NCI-H1436 (cell line): ENCODE measurements at regions not wholly inside any gene's neighbourhood (a gene's known extent, or its start where the extent isn't known, plus 50 kb on each side); places are given as distances from the start of the nearest gene placed in this dataset.
"Not testable (repeated sequence)": the region's sequence is repeated elsewhere in the genome, so short reads cannot be mapped to it uniquely, and the experiment has no call there.

Experiments
- DNase-seq: peaks from one replicate; lab custom pipeline; 2025; lab: John Stamatoyannopoulos, UW

- DNase-seq = no peak
Measured at GRCh38 chr4:127217586-127218229, 415.0 kb upstream of the INTU start.

- no peak for DNase-seq
Measured at GRCh38 chr4:127219232-127219631, 413.5 kb upstream of the INTU start.

DNA sequence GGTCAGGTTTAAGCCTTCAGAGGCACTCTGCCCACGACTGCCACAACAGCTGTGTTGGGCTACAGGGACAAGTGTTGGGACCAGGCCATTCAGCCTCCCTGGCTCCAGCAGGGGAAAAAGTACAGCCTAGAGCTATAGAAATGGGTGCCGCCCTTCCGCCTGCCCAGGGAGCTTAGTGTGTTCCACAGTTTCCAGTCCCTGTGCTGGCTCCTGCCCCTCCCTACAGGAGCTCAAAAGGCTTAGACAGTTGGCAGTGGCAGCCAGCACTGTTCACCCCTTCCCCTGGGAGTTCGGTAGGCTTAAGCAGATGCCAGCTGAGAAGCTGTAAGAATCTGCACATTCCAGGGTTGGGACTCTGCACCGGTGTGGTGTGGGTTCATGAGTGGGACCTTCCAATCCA lies 408.2 kb upstream of the INTU start:
- no peak for DNase-seq

DNA sequence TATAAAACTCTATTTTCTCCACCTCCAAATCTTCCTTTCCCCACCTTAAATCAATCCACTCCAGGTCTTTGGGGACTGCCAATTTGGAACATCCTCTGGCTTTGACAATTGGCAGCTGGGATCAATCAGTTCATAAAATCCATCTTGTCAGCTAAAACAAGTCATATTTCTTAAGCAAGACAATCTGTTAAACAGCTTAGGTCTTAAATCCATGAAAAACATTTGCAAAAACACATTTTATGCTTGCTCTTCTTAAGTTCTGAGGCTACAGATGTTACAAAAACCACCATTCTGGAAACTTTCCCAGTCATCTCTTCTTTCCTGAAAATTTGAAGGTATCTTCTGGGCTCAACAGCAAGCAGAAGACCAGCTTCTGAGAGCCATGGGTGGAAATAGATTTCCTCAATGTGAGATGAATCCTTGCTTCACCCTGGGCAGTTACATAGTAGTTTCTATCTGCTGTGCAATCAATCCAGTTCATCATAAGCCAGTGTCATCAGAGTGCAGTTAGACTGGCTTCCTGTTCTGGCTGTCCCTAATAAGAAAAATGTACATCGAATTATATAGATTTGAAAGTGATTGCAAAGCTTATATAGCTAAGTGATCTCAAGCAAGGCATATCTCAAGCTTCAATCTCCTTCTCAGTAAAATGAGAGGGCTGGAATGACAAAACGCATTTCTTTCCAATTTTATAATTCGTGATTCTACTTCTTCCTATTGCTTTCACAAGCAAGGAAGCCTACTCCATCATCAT lies 402.7 kb upstream of the INTU start:
- DNase-seq = no peak

DNA sequence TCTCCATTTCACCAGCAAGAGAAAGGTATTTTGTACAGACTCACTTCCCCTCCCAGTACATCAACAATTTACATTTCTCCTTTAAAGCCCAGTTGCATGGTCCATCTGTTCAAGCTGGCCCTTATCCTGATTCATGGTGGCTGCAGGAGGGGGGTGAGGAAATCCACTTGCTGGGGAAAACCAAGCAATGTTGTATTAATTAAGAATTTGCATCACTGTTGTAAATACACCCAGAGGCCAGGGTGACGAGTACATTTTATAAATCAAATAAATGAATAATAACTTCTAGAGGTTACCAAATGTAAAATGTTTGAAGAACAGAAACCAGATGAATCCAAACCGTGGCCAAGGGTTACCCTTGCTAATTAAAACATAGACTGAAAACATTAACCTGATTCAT lies 395.9 kb upstream of the INTU start:
- DNase-seq = no peak

DNA sequence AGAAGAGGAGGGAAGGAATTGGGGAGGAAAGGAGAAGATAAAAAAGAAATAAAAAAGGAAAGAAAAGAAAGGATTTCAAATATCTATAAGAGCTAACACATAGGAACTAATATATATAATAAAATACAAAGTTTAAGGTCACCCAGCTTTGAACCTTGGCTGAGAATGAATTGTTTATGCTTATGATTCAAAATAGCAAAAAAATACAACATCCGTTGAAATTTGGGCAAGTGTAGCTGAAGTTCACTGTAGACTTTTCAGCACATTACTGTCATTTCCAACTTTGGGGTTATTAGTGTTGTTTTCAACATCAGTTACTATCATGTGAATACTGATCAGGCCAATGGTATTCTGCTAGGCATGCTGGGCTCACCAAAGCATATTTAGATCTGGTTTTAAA lies 395.2 kb upstream of the INTU start:
- no peak for DNase-seq

DNA sequence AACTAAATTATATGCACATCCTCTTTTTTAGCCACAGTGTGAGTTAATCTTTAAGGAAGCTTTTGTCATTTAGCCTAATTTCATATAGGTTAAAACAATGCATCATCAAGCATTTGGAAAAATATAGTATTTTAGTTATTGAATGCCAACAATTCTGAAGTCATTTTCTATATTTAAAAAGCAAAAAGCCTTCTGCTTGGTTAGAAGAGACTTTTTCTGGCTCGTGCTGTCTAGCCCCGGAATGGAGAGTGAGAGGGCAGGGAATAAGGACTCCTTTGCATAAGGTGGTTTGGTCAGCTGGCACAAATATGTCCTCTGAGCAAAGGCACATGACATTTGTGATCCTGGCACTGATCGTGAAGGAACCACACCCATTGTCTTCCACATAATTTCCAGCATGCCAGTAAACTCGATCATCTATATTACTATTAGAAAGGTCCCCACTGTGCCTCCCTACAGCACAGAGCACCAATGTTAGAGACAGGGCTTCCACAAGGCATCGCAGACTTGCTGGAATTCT lies 393.7 kb upstream of the INTU start:
- no peak for DNase-seq

DNA sequence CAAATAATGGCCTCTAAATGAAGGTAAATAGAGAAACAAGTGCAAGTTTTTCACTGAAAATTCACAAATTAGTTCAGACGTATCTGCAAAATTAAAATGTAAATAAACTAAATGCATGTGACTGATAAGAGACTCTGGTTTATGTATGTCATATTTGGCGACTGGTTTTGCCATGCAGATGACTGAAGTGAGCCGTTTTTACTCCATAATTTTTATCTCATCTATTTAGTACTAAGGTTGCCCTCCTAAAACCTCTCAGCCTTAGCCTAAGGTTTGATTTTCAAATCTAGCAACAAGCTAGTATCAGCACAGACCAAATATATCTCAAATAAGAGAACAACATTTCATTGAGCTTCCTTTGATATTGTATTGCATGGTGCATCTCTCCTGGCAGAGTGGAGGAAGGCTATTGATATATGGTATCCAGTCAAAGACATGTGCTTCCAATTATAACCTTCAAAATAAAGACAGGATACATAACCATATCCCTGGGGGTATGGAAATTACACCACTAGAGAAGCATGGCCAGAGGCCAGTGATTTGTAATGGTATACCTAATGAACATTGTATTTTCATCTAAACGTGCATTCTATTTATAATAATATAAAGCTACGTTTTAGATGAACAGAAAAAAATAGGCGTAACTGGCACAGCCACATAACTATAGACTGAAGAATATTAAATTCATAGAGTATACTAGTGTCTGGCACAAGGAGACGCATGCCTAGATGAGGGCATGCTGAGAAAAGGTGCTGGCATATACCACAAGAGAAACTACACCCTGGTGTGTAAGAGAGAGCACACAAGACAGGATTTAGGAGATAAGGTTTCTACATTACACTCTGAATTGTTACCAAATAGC lies 392.6 kb upstream of the INTU start:
- DNase-seq = no peak

DNA sequence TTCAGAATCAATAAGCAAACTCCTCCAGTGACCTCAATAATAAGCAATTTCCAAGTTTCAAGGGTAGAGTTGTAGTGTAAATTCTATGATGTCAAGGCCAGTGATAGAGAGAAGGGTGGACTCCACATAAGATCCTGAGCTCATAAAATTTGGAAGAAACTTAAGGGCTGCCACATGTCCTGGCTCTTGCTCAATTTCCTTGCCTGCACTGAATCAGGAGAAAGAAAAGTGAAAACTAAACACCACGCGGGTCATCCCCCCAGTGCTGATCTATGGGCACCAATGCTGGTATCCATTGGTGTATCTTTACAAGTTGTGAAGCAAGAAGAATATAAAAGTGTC lies 392.0 kb upstream of the INTU start:
- DNase-seq = no peak

DNA sequence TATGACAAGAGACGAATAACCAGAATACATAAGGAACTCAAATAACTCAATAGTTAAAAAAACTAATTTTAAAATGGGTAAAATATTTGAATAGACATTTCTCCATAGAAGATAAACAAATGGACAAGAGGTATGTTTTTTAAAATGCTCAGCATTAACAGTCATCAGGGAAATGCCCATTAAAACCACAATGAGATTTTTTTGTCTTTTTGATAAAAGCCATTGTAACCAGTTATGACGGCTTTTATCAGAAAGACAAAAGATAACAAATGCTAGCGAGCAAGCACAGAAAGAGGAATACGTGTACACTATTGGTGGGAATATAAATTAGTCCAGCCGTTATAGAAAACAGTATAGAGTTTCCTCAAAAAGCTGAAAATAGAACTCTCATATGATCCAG lies 388.2 kb upstream of the INTU start:
- no peak for DNase-seq

- DNase-seq = no peak
Measured at GRCh38 chr4:127246963-127247952, 385.5 kb upstream of the INTU start.

- no peak for DNase-seq
Measured at GRCh38 chr4:127249066-127249766, 383.5 kb upstream of the INTU start.

DNA sequence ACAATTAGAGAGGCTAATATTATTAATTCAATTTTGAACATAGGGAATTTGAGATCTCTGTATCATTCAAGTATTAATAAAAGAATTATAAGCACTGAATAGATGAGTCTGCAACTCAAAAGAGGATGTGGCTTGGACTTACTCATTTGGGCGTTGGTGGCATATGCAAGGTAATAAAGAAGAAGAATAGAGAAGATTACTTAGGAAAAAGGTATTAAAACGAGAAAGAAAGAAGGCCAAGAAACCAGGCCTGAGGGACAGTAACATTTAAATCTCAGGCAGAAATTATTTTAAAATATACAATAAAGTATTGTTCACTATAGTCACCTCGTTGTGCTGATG lies 383.0 kb upstream of the INTU start:
- DNase-seq = no peak

DNA sequence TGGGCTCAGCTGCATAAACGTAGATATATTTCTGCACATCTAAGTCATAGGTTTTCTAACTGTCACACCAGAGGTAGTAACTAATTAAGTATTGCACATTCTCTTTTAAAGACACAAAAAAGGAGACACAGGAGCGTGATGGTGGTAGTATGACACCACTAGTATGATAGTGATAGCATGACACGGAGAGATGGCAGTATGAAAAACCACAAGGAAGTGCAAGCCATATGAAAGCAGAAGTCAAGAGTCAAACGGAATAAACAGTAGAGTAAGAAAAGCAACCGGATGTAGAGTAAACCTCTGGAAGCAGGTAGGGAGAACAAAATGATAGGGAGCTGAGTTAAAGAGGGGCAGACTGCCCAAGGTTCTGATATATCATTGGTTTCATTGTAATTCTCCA lies 382.2 kb upstream of the INTU start:
- no peak for DNase-seq

DNA sequence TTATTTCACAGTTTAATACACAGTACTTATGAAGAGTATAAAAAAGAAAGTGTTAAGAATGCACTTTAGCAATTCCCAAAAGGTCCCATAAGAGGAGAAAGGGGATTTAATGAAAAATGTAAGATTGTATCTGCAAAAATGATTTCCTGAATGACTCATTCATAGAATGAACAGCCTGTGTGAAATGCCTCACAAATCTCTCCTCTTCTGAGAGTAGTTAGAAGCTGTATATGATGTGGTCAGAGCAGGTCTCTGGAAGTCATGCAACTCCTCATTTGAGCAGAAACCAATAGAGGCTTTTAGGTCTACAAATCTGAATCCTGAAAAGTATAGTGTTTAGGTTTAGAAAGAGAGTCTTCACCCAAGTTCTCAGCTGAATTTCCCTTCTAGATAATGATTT lies 381.3 kb upstream of the INTU start:
- DNase-seq = no peak

- no peak for DNase-seq
Measured at GRCh38 chr4:127256500-127256899, 376.3 kb upstream of the INTU start.

DNA sequence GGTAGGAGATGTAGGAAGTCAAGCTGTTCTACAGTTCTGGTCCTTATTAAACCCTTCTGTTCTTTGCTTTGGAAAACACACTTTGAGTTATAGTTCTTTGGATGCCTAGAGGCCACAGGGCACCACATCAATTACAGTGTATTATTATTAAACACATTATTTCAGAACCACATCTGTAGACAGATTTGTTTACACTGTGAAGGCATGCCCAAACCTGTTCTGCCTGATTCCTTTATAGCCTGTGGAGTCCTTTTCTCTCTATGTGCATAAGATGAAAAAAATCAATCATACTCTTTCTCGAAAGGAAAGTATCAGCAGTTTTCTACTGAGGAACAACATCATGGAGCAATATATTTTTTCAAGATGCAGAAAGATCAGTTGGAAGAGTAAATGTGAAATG lies 371.3 kb upstream of the INTU start:
- DNase-seq = no peak

GRCh38 chr4:127268367-127268766 lies 364.4 kb upstream of the INTU start:
- no peak for DNase-seq

- not testable (repeated sequence) for DNase-seq
Measured at GRCh38 chr4:127277023-127277422, 355.7 kb upstream of the INTU start.

- DNase-seq = no peak
Measured at GRCh38 chr4:127284236-127284635, 348.5 kb upstream of the INTU start.

- DNase-seq = no peak
Measured at GRCh38 chr4:127291316-127291715, 341.4 kb upstream of the INTU start.
